ENCODE measurements at regions not wholly inside any gene's neighbourhood (a gene's known extent, or its start where the extent isn't known, plus 50 kb on each side); places are given as distances from the start of the nearest gene placed in this dataset.

GRCh38 chr9:129396365-129396708, 218.3 kb upstream of the IER5L start:
- no peak for DNase-seq

GRCh38 chr9:129395633-129396364, 217.7 kb upstream of the IER5L start:
- DNase-seq: no peak

- no peak for DNase-seq
Observed at GRCh38 chr9:129394886-129395279, 216.8 kb upstream of the IER5L start.

- DNase-seq: no peak
Observed at GRCh38 chr9:129394061-129394885, 216.2 kb upstream of the IER5L start.

GRCh38 chr9:129393064-129393463, 215.0 kb upstream of the IER5L start:
- no peak for DNase-seq

DNA sequence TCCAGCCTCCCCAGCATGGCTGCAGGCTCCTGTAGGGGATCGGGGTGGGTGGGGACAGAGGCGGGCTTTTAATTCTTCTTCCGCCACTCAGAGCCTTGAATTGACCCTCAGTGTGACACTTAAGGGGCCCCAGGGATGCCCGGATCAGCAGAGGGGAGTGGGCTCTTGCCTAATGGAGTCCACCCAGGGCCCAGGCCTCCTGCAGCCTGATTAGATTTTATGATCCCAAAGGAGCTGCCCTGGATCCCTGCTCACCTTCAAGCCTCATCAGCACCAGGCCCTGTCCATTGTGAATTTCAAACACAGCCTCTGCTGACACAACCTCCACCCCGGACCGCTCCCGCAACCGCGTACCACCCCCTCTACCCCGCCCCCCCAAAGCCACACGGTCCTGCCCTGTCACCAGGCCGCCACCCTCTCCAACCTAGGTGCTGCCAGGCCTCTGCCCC, 214.1 kb upstream of the IER5L start:
- no peak for DNase-seq

GRCh38 chr9:129391221-129391661, 213.2 kb upstream of the IER5L start:
- DNase-seq: no peak

GRCh38 chr9:129390541-129390940, 212.5 kb upstream of the IER5L start:
- no peak for DNase-seq

DNA sequence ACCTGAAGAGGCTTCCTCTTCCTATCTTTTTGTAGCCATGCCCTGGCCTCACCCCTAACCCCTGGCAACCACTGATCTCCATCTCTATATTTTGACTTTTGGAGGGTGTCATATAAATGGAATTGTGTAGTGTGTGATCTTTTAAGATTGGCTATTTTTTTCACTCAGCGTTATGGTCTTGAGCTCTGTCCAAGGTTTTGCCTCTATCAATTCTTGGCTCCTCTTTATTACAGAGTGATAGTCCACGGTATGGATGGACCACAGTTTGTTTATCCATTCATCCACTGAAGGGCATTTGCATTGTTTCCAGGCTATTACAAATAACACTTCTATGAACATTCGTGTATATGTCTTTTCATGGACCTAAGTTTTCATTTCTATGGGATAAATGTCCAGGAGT, 209.8 kb upstream of the IER5L start:
- DNase-seq: no peak

DNA sequence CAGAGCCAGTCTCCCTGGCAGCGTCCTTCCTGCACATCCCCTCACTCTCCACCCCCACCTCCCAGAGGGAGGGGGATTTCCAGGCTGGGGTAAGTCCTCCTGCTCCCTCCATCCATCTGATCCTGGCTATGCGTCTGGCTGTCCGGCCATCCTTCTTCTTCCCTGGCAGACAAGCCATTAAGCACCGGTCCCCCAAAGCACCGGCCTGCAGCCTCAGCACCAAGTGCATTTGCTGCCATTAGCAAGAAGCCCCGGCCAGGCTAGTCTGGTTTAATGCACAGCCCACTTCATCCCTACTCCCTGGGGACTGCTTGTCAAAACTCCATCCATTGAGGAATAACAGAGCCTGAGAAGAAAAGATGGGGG, 208.7 kb upstream of the IER5L start:
- no peak for DNase-seq

- no peak for DNase-seq
Observed at GRCh38 chr9:129385211-129385934, 207.3 kb upstream of the IER5L start.

DNA sequence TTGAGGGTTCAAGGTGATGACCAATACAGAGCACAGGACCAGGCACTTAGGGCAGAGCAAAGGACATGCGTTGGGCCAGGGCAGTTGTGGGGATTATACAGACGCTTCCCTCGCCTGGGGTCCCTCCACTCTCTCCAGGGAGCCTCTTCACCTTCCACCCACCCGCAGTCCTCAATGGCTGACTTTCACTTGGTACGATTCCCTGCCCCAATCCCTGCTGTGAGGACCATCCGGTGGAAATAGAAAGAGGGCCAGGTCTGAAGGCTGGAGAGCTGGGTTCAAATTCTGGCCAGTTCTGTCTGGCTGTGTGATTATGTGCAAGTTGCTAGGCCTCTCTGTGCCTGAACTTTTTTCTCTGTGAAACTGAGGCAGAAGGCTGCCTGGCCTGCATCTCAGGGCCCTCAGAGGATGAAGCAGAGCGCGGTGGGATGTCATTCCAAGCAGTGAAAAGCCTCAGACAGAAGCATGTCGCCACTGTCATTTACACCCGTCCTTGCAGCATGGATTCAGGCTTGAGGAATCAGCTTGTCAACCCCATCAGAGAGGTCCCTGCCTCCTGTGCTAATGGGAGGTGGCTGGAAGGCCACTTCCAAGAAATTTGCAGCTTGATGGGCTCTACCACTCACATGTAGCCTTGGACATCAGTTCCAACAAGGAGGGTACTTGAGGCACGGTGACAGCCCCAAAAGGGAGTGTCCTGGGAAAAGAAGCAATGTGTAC, 206.6 kb upstream of the IER5L start:
- DNase-seq: no peak

DNA sequence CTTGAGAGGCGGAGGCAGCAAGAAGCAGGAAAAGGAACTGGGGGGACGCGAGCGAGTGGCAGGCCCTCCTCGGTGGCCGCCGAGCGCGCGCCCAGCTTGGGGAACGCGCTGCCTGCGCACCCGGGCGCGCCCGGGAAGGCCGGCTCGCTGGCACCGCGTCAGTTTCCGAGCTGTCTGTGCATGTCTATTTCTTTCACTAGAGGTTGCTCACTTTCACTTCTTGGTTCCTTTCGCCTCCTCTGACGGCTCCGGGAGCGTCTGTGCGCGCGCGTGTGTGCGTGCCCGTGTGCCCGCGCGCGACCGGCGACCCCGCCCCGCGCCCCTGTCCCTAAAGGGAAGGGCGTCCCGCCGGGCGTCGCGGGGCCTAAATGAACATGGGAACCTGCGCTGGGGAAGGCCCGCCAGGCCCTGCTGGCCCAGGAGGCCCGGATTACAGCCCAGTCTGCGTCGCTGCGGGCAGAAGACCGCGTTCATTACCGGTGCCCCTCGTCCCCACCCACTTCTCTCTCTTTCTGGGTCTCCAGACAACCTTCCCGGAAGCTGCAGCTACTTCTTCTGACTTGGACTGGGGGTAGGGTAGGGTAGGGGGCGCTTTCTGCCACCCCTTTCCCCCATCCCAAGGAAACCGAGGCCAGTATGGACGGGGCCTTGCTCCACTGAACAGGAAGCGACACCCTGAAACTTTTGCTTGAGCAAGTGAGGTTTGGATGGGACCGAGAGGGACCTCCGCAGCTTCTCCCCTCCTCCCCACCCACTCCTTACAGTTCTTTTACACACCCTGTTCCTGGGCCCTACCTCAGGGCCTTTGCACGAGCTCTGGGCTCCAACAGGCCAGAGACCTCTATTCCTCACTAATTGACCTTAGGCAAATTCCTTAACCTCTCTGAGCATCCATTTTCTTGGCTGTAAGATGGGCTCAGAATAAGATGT, 205.8 kb upstream of the IER5L start:
- DNase-seq: no peak

DNA sequence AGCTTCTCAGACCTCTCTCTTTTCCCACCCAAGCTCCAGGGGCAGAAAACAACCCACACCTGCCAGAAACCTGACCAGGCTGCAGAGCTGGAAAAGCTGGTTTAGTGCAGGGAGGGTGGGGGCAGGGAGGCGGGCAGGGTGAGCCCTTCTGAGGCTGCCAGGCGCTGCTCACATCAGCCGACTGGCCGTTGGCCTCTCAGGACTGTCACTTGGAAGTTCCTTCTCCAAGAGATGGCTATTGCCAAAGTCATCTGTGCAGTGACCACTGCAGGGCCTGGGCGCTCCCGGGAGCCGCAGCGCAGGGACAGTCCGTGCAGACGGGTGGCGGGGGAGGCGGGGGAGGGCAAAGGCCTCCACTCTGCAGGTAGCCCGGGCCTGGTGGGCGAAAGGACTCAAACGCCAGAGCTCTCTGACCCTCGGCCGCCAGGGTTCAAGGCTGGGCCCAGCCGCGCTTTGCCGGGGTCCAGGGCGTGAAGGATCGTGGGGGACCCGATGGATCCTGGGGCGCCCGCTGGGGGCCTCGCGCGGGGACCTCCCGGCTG, 205.0 kb upstream of the IER5L start:
- no peak for DNase-seq

DNA sequence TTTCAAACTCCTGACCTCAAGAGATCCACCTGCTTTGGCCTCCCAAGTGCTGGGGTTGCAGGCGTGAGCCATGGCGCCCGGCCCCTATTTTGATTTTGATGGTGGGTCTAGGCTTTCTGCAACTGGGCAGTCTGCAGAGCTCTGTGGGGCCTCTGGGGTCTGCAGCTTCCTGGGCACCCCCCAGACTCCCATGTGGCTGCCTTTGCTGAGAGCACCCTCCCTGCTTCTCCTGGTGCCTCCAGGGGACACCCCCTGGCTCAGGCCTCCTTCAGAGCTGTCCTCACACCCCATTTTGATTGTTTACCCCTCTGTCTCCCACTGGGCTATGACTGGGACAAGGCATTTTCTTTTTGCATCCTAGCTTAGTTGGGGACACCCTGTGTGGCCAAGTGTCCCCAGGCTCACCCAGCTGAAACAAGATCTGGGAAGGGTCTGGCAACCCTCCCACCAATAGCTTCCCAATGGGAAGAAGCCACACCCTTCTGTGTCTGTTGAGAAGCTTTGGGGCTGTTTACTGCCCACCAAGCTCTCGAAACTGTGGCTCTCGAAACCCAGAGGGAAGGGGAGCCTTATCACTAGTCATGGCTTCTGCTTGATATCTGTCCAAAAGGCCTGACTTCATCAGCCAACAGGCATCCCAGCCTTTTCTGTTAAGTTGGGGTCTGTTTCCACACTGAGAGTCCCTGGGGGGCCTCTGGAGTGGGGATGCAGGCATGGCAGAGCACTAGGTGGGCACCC, 204.4 kb upstream of the IER5L start:
- DNase-seq: no peak

DNA sequence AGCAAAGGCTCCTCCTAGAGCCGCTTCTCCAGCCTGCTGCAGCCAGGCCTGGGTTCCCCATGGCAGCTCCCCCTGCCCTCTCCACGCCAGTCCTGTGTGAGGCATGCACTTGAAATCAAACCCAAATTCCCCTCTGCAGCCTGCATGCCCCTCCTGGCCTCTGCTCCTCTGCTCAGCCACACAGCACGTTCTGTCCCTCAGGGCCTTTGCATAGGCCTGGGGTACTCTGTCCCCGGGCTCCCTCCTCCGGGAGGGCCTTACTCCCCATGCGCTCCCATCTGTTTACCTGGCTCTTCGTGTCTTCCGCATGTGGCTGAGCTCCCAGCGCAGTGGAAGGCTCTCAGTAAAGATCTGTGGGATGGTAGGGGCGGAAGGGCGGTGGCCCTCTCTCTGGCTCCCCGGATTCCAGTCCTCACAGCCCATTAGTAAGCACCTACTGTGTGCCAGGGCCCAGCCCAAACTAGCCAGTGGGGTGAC, 203.5 kb upstream of the IER5L start:
- DNase-seq: no peak

- no peak for DNase-seq
Observed at GRCh38 chr9:129380961-129381401, 202.9 kb upstream of the IER5L start.

DNA sequence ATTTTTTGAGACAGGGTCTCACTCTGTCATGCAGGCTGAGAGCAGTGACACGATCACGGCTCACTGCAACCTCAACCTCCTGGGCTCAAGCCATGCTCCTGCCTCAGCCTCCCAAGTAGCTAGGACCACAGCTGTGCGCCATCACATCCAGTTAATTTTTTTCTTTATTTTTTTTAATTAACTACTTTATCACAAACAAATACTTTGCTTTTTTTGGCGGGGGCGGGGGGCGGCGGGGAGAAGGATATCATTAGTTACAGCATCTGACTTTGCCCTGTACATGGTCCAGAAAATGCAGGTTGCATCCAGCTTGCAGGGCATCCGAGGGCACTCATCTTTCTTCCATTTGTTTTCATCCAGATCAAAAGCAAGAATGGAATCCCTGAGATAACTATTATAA, 201.8 kb upstream of the IER5L start:
- no peak for DNase-seq

- no peak for DNase-seq
Observed at GRCh38 chr9:129379181-129379836, 201.2 kb upstream of the IER5L start.

Measured in GOT3 (cell line).